ENCODE measurements at regions not wholly inside any gene's neighbourhood (a gene's known extent, or its start where the extent isn't known, plus 50 kb on each side); places are given as distances from the start of the nearest gene placed in this dataset.

DNA sequence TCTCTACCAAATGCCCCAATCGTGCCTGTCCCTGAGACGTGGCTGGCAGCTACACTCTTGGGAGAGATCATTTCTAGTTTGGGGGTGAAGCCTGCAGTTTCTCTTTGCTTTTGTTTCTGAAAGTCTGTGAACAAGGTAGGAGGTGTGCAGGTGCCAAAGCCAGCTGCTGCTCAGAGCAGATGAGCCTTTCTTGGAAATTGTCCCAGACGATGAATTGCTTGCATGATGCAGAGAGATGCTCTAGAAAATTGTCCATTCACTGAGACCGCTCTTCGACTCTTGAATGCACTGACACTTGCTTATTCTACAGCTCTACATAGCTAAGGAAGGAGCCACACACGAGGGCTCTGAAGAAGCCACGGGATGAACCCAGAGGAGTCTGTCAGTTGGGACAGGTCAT is 225.6 kb upstream of the E2F8 start:
- TF ChIP-seq, protein P1, sequence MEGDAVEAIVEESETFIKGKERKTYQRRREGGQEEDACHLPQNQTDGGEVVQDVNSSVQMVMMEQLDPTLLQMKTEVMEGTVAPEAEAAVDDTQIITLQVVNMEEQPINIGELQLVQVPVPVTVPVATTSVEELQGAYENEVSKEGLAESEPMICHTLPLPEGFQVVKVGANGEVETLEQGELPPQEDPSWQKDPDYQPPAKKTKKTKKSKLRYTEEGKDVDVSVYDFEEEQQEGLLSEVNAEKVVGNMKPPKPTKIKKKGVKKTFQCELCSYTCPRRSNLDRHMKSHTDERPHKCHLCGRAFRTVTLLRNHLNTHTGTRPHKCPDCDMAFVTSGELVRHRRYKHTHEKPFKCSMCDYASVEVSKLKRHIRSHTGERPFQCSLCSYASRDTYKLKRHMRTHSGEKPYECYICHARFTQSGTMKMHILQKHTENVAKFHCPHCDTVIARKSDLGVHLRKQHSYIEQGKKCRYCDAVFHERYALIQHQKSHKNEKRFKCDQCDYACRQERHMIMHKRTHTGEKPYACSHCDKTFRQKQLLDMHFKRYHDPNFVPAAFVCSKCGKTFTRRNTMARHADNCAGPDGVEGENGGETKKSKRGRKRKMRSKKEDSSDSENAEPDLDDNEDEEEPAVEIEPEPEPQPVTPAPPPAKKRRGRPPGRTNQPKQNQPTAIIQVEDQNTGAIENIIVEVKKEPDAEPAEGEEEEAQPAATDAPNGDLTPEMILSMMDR (IDR thresholded peaks at IDR 0.05; ENCODE audit: low read depth, low read length, poor library complexity, severe bottlenecking): no peak
- TF ChIP-seq EZH2phosphoT487 (IDR thresholded peaks at IDR 0.05; ENCODE audit: borderline replicate concordance, low read length): no peak
